GM23338 (cell line): ENCODE measurements at regions not wholly inside any gene's neighbourhood (a gene's known extent, or its start where the extent isn't known, plus 50 kb on each side); places are given as distances from the start of the nearest gene placed in this dataset.

Experiments used
- ATAC-seq: fragments of 200-7000 bp; cut with Tn5 transposase; 3 replicates; pipeline ENCODE4 v1.9.1; 2020
- DNase-seq: peaks from one replicate; pipeline ENCODE4 v3.0.0-alpha.2; 2015; ENCODE audit warnings: low spot score
- H2AFZ ChIP-seq: fragments of 200-600 bp; sonication (generic); 2 replicates; pipeline ENCODE4 v1.8.0; 2016; ENCODE audit warnings: antibody characterized with exemption, mild to moderate bottlenecking, moderate library complexity
- H3F3A ChIP-seq: fragments of 200-600 bp; sonication (generic); replicated peaks from 2 replicates; pipeline ENCODE4 v1.8.0; 2017; ENCODE audit warnings: antibody characterized with exemption, mixed run types, low read depth
- H3K27ac ChIP-seq: fragments of 200-600 bp; sonication (generic); 2 replicates; pipeline ENCODE4 v1.6.1; 2016; ENCODE audit warnings: low read depth
- H3K27me3 ChIP-seq: fragments of 200-600 bp; sonication (generic); 2 replicates; pipeline ENCODE4 v1.8.0; 2016; ENCODE audit warnings: mild to moderate bottlenecking, mixed run types, moderate library complexity; ENCODE audit not compliant: insufficient read depth
- H3K36me3 ChIP-seq: fragments of 200-600 bp; sonication (generic); 2 replicates; pipeline ENCODE4 v1.8.0; 2016; ENCODE audit warnings: mild to moderate bottlenecking; ENCODE audit not compliant: insufficient read depth
- H3K4me1 ChIP-seq: fragments of 200-600 bp; sonication (generic); 2 replicates; pipeline ENCODE4 v1.8.0; 2016; ENCODE audit warnings: mild to moderate bottlenecking, moderate library complexity; ENCODE audit not compliant: insufficient read depth
- H3K4me2 ChIP-seq: fragments of 200-600 bp; sonication (generic); 2 replicates; pipeline ENCODE4 v1.7.1; 2017; ENCODE audit warnings: mixed run types
- H3K4me3 ChIP-seq: fragments of 200-600 bp; sonication (generic); 2 replicates; pipeline ENCODE4 v1.6.1; 2016; ENCODE audit warnings: mixed run types
- H3K79me2 ChIP-seq: fragments of 200-600 bp; sonication (generic); replicated peaks from 2 replicates; pipeline ENCODE4 v1.8.0; 2017; ENCODE audit warnings: mild to moderate bottlenecking; ENCODE audit not compliant: insufficient read depth
- H3K9me2 ChIP-seq: fragments of 200-600 bp; sonication (generic); 2 replicates; pipeline ENCODE4 v1.8.0; 2017; ENCODE audit not compliant: insufficient read depth
- H4K20me1 ChIP-seq: fragments of 200-600 bp; sonication (generic); replicated peaks from 2 replicates; pipeline ENCODE4 v1.8.0; 2017; ENCODE audit warnings: mild to moderate bottlenecking; ENCODE audit not compliant: insufficient read depth
- H3K27ac Mint-ChIP-seq: 2 replicates; pipeline ENCODE4 v1.8.0; 2020; ENCODE audit warnings: inconsistent platforms, mild to moderate bottlenecking, moderate library complexity, mixed read lengths
- H3K27me3 Mint-ChIP-seq: 3 replicates; pipeline ENCODE4 v1.8.0; 2022; ENCODE audit warnings: low read depth, mild to moderate bottlenecking, moderate library complexity, mixed read lengths, inconsistent platforms; ENCODE audit not compliant: insufficient read depth, poor library complexity
- H3K36me3 Mint-ChIP-seq: 3 replicates; pipeline ENCODE4 v1.8.0; 2021; ENCODE audit warnings: low read depth, mild to moderate bottlenecking, inconsistent platforms, moderate library complexity, mixed read lengths
- H3K4me1 Mint-ChIP-seq: 3 replicates; pipeline ENCODE4 v1.8.0; 2020; ENCODE audit warnings: mild to moderate bottlenecking, inconsistent platforms, mixed read lengths
- H3K4me3 Mint-ChIP-seq: 3 replicates; pipeline ENCODE4 v1.8.0; 2021; ENCODE audit warnings: moderate library complexity, mild to moderate bottlenecking, inconsistent platforms, mixed read lengths
- H3K9me3 Mint-ChIP-seq: 3 replicates; pipeline ENCODE4 v1.8.0; 2020; ENCODE audit warnings: moderate library complexity, mild to moderate bottlenecking, inconsistent platforms, mixed read lengths
- EZH2phosphoT487 ChIP-seq: fragments of 200-600 bp; sonication (generic); IDR thresholded peaks from one replicate; pipeline ENCODE4 v1.8.1; 2018; ENCODE audit warnings: antibody characterized with exemption; ENCODE audit not compliant: unreplicated experiment
- NANOG ChIP-seq: IDR thresholded peaks from 2 replicates; pipeline ENCODE4 v1.6.1; 2016; ENCODE audit warnings: antibody characterized with exemption, borderline replicate concordance
- STAT1 ChIP-seq: IDR thresholded peaks from one replicate; pipeline ENCODE4 v1.6.1; 2016; ENCODE audit warnings: antibody characterized with exemption; ENCODE audit not compliant: unreplicated experiment
- ZNF462 ChIP-seq: fragments of 250-450 bp; sonication (Bioruptor Pico); IDR thresholded peaks from 2 replicates; pipeline ENCODE4 v1.5.0; 2020; ENCODE audit warnings: mild to moderate bottlenecking, moderate library complexity
- TF ChIP-seq, protein P1 (sequence below), 2 experiments: fragments of 200-600 bp in 1 of 2; sonication (generic) in 1 of 2; conservative IDR thresholded peaks; 2 replicates each; pipeline versions ENCODE4 v1.5.1 to v1.6.1; 2016 to 2017; ENCODE audit warnings: antibody characterized with exemption in 2 of 2, low read depth in 2 of 2, mild to moderate bottlenecking in 2 of 2, moderate library complexity in 1 of 2

GRCh38 chr15:79592126-79592525 lies 160.0 kb downstream of the MINAR1 start (continued):
- no peak for TF ChIP-seq ZNF462 (CRISPR knock-in tag)
- no peak for TF ChIP-seq EZH2phosphoT487
- TF ChIP-seq NANOG: no peak

DNA sequence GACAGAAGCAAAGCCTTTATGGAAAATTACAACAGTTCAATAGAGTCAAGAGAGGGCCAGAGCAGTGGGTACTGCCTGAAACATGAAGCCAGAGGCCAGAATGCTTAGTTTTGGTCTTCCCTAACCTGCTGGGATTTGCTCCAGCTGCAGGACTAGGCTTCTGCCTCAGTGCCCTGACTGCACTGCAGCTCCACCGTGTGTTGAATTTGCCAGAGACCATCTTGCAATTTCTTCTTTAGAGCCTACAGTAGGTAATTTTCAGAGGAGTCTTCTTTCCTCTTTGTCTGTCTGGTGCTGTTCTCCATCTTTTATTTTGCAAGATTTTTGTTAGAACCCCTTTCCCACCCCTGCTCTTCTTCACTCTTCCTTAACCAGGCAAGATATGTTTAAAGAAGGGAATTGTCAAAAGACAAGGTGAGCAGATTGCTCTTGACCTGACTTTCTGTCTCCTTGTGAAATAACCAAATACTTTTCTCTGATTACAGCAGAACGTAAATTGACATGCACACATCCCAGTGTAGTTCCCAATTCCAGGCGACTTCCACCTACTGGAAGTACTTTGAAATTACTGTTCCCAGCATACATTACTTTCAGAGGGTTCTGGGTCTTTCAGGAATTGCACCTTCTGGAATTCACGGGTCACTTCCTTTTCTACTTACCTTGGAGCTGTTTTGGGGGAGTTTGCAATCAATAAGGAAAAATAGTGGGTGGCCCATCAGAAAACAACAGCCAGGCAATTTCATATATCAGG lies 161.2 kb downstream of the MINAR1 start:
- no peaks in the 10 kb centered on the region for H3K9me2 ChIP-seq
- no peaks in the 10 kb centered on the region for H4K20me1 ChIP-seq
- no peaks in the 10 kb centered on the region for H3F3A ChIP-seq
- no peaks in the 10 kb centered on the region for H3K36me3 ChIP-seq
- DNase-seq (peak; percentile 61), ATAC-seq (peak; percentile 36)
- no peaks in the 10 kb centered on the region for H3K9me3 Mint-ChIP-seq
- H3K36me3 Mint-ChIP-seq: no peaks in the 10 kb centered on the region
- H3K4me3 ChIP-seq: no peak overlapping the region
- no peaks in the 10 kb centered on the region for H3K27me3 Mint-ChIP-seq
- H3K27ac Mint-ChIP-seq: no peak overlapping the region
- no peak overlapping the region for H3K27ac ChIP-seq
- H3K4me3 Mint-ChIP-seq: no peak overlapping the region
- H3K27me3 ChIP-seq: no peaks in the 10 kb centered on the region
- peaks cover 8% of the 10 kb centered on the region; the same call in 1 of the 3 replicates for H3K4me1 Mint-ChIP-seq
- H2AFZ ChIP-seq: no peak overlapping the region; the same call in 1 of the 2 replicates
- no peaks in the 10 kb centered on the region for H3K79me2 ChIP-seq
- TF ChIP-seq, protein P1, sequence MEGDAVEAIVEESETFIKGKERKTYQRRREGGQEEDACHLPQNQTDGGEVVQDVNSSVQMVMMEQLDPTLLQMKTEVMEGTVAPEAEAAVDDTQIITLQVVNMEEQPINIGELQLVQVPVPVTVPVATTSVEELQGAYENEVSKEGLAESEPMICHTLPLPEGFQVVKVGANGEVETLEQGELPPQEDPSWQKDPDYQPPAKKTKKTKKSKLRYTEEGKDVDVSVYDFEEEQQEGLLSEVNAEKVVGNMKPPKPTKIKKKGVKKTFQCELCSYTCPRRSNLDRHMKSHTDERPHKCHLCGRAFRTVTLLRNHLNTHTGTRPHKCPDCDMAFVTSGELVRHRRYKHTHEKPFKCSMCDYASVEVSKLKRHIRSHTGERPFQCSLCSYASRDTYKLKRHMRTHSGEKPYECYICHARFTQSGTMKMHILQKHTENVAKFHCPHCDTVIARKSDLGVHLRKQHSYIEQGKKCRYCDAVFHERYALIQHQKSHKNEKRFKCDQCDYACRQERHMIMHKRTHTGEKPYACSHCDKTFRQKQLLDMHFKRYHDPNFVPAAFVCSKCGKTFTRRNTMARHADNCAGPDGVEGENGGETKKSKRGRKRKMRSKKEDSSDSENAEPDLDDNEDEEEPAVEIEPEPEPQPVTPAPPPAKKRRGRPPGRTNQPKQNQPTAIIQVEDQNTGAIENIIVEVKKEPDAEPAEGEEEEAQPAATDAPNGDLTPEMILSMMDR (conservative IDR thresholded peaks at IDR 0.05; ENCODE audit: low read depth in 2 of 2): peak; percentile 44 to 64
- no peak for TF ChIP-seq STAT1
- H3K4me1 ChIP-seq: no peaks in the 10 kb centered on the region
- H3K4me2 ChIP-seq: no peak overlapping the region
